ENCODE measurements at regions not wholly inside any gene's neighbourhood (a gene's known extent, or its start where the extent isn't known, plus 50 kb on each side); places are given as distances from the start of the nearest gene placed in this dataset.

- TF ChIP-seq CTCF (IDR thresholded peaks at IDR 0.05): no peak
- TF ChIP-seq POLR2A (IDR thresholded peaks at IDR 0.05): no peak
These were observed 596.5 kb downstream of the IRX1 start for GRCh38 chr5:4192111-4192510.

All from Peyer's patch (tissue), 4 donors.